Astrocyte (in vitro differentiated cells and primary cell): ENCODE measurements at regions not wholly inside any gene's neighbourhood (a gene's known extent, or its start where the extent isn't known, plus 50 kb on each side); places are given as distances from the start of the nearest gene placed in this dataset.

ENCODE experiments used
- DNase-seq: peaks from one replicate; pipeline ENCODE4 v3.0.0-alpha.2; 2010; ENCODE audit warnings: low read depth
- FAIRE-seq: peaks from 2 replicates; lab custom pipeline; 2011; peaks lifted over from hg19 to GRCh38; lab: Jason Lieb, UNC
- H2AFZ ChIP-seq: 2 replicates; pipeline ENCODE4 v1.6.0; 2012; ENCODE audit warnings: low read depth, low read length, inconsistent platforms
- H3K27ac ChIP-seq: 2 replicates; pipeline ENCODE4 v1.5.1; 2011; ENCODE audit warnings: low read depth, low read length, inconsistent platforms
- H3K27me3 ChIP-seq: 2 replicates; pipeline ENCODE4 v1.6.0; 2011; ENCODE audit warnings: low read length, inconsistent platforms; ENCODE audit not compliant: insufficient read depth
- H3K36me3 ChIP-seq: 2 replicates; pipeline ENCODE4 v1.5.1; 2011; ENCODE audit warnings: low read length, inconsistent platforms; ENCODE audit not compliant: insufficient read depth
- H3K4me1 ChIP-seq: 2 replicates; pipeline ENCODE4 v1.5.1; 2011; ENCODE audit warnings: low read length, inconsistent platforms; ENCODE audit not compliant: insufficient read depth
- H3K4me2 ChIP-seq: 2 replicates; pipeline ENCODE4 v1.6.0; 2012; ENCODE audit warnings: low read length, inconsistent platforms
- H3K4me3 ChIP-seq: 2 replicates; pipeline ENCODE4 v1.5.1; 2011; ENCODE audit warnings: low read depth, mild to moderate bottlenecking, low read length, inconsistent platforms; ENCODE audit not compliant: insufficient read depth
- H3K79me2 ChIP-seq: 2 replicates; pipeline ENCODE4 v1.6.0; 2012; ENCODE audit warnings: mild to moderate bottlenecking, low read length, inconsistent platforms; ENCODE audit not compliant: insufficient read depth
- H3K9ac ChIP-seq: 2 replicates; pipeline ENCODE4 v1.6.0; 2012; ENCODE audit warnings: mild to moderate bottlenecking, low read length, inconsistent platforms
- H3K9me3 ChIP-seq: 2 replicates; pipeline ENCODE4 v1.5.1; 2012; ENCODE audit warnings: low read depth, mild to moderate bottlenecking, low read length, inconsistent platforms; ENCODE audit not compliant: insufficient read depth
- H4K20me1 ChIP-seq: 2 replicates; pipeline ENCODE4 v1.6.0; 2012; ENCODE audit warnings: low read length, inconsistent platforms; ENCODE audit not compliant: insufficient read depth
- H3K27ac Mint-ChIP-seq: one replicate; pipeline ENCODE4 v1.8.0; 2021; ENCODE audit warnings: mild to moderate bottlenecking, mixed read lengths; ENCODE audit not compliant: unreplicated experiment
- H3K27me3 Mint-ChIP-seq: one replicate; pipeline ENCODE4 v1.8.0; 2021; ENCODE audit warnings: low read depth, mixed read lengths; ENCODE audit not compliant: unreplicated experiment
- H3K36me3 Mint-ChIP-seq: one replicate; pipeline ENCODE4 v1.8.0; 2021; ENCODE audit warnings: low read depth, mixed read lengths; ENCODE audit not compliant: unreplicated experiment
- H3K4me1 Mint-ChIP-seq: one replicate; pipeline ENCODE4 v1.8.0; 2021; ENCODE audit warnings: low read depth, mixed read lengths; ENCODE audit not compliant: unreplicated experiment
- H3K4me3 Mint-ChIP-seq: one replicate; pipeline ENCODE4 v1.8.0; 2021; ENCODE audit warnings: mild to moderate bottlenecking, moderate library complexity, mixed read lengths; ENCODE audit not compliant: unreplicated experiment
- H3K9me3 Mint-ChIP-seq: one replicate; pipeline ENCODE4 v1.8.0; 2021; ENCODE audit warnings: mild to moderate bottlenecking, mixed read lengths; ENCODE audit not compliant: unreplicated experiment
- CTCF ChIP-seq: IDR thresholded peaks from 2 replicates; pipeline ENCODE4 v1.5.1; 2011; ENCODE audit warnings: low read depth, mild to moderate bottlenecking, inconsistent platforms, low read length, moderate library complexity; ENCODE audit not compliant: insufficient read depth
- EZH2 ChIP-seq: IDR thresholded peaks from 2 replicates; pipeline ENCODE4 v1.6.1; 2012; ENCODE audit warnings: mild to moderate bottlenecking, low read length, inconsistent platforms; ENCODE audit not compliant: insufficient read depth

GRCh38 chr12:60230056-60230455 lies 634.2 kb downstream of the SLC16A7 start:
- no peaks in the 10 kb centered on the region for H3K27me3 Mint-ChIP-seq
- Histone ChIP-seq H2AFZ (no peak overlapping the region), H3K79me2 (no peaks in the 10 kb centered on the region), H3K4me3 (no peak overlapping the region), H3K9me3 (no peaks in the 10 kb centered on the region), H3K9ac (no peak overlapping the region), H3K27ac (no peak overlapping the region), H4K20me1 (no peaks in the 10 kb centered on the region), H3K4me2 (no peak overlapping the region), H3K36me3 (no peaks in the 10 kb centered on the region), H3K27me3 (no peaks in the 10 kb centered on the region), H3K4me1 (no peaks in the 10 kb centered on the region)
- DNase-seq (peak; percentile 39), FAIRE-seq (no peak)
- H3K4me1 Mint-ChIP-seq = peaks cover 13% of the 10 kb centered on the region
- TF ChIP-seq CTCF (no peak), EZH2 (no peak)
- no peak overlapping the region for H3K4me3 Mint-ChIP-seq
- H3K9me3 Mint-ChIP-seq = peaks cover 2% of the 10 kb centered on the region
- no peaks in the 10 kb centered on the region for H3K36me3 Mint-ChIP-seq
- peak overlapping the region; percentile 30 for H3K27ac Mint-ChIP-seq

- H3K36me3 Mint-ChIP-seq = no peaks in the 10 kb centered on the region
- Histone ChIP-seq H3K9ac (no peak overlapping the region), H3K36me3 (no peaks in the 10 kb centered on the region), H3K27me3 (no peaks in the 10 kb centered on the region), H3K4me1 (no peaks in the 10 kb centered on the region), H2AFZ (no peak overlapping the region), H3K4me2 (no peak overlapping the region), H3K27ac (no peak overlapping the region), H3K9me3 (no peaks in the 10 kb centered on the region), H4K20me1 (no peaks in the 10 kb centered on the region), H3K79me2 (no peaks in the 10 kb centered on the region), H3K4me3 (no peak overlapping the region)
- DNase-seq (no peak), FAIRE-seq (no peak)
- H3K27me3 Mint-ChIP-seq = no peaks in the 10 kb centered on the region
- H3K9me3 Mint-ChIP-seq = peaks cover 2% of the 10 kb centered on the region
- TF ChIP-seq EZH2 (no peak), CTCF (no peak)
- H3K27ac Mint-ChIP-seq = no peak overlapping the region
- H3K4me3 Mint-ChIP-seq = no peak overlapping the region
- H3K4me1 Mint-ChIP-seq = peaks cover 17% of the 10 kb centered on the region
Observed at GRCh38 chr12:60231303-60231702, 635.5 kb downstream of the SLC16A7 start.

- H3K36me3 Mint-ChIP-seq = no peaks in the 10 kb centered on the region
Observed at GRCh38 chr12:60231976-60232907, 636.4 kb downstream of the SLC16A7 start.

More at GRCh38 chr12:60231976-60232907, 636.4 kb downstream of the SLC16A7 start:
- Histone ChIP-seq H3K9ac (no peak overlapping the region), H4K20me1 (no peaks in the 10 kb centered on the region), H2AFZ (no peak overlapping the region), H3K9me3 (no peaks in the 10 kb centered on the region), H3K4me1 (no peaks in the 10 kb centered on the region), H3K27me3 (no peaks in the 10 kb centered on the region), H3K36me3 (no peaks in the 10 kb centered on the region), H3K4me3 (no peak overlapping the region), H3K4me2 (no peak overlapping the region), H3K79me2 (no peaks in the 10 kb centered on the region), H3K27ac (no peak overlapping the region)
- Mint-ChIP-seq H3K4me3 (no peak overlapping the region), H3K4me1 (peaks cover 17% of the 10 kb centered on the region), H3K27me3 (no peaks in the 10 kb centered on the region), H3K27ac (no peak overlapping the region), H3K9me3 (peaks cover 2% of the 10 kb centered on the region)
- FAIRE-seq = no peak
- DNase-seq = no peak
- TF ChIP-seq CTCF = no peak
- TF ChIP-seq EZH2 = no peak
